ENCODE measurements at regions not wholly inside any gene's neighbourhood (a gene's known extent, or its start where the extent isn't known, plus 50 kb on each side); places are given as distances from the start of the nearest gene placed in this dataset.

DNA sequence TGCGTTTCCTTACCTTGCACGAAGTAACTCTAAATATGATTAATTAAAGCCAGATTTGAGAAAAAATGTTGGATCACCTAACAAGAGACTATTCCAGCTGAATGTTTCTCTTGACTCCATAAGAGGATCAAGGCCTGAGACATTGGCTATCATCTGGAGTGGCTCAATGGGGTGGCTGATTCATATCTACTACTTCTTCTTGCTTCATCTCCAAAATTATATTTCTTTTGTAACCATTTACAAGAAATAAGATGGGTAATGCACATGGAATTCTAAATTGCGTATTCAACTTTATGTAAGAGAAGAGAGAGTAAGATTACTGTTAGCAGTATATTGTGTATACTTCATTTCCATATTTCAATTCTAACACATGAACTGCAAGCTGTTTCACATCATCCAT is 819.0 kb upstream of the EYS start:
- BruUV-seq (replicated peaks) = no TSS peak
- POLR2A ChIA-PET (ENCODE audit: unreplicated experiment) = no interaction called here

DNA sequence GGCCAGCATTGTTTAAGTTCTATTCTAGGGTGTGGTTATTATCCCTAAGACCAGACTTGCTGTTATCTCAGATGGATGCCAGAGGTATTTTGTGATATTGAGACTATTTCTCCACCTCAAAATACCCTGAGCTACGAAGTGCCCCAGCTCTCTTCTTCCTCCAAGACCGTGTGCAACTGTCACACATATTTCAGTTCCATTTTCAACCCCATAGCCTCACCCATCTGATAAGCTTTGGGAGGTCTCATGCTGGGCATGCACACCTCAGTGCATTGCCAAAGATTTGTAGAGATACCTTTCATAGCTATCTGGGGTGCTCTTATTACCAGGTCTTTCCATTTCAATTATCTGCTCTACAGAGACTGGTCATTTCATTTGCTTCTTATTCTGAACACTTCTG is 815.8 kb upstream of the EYS start:
- Histone ChIP-seq H3K79me2 (ENCODE audit: low read depth) (no peaks in the 10 kb centered on the region), H3K9me3 (ENCODE audit: insufficient read depth, low read depth) (no peaks in the 10 kb centered on the region), H4K20me1 (ENCODE audit: insufficient read depth) (no peaks in the 10 kb centered on the region), H3K4me1 (replicated peaks; ENCODE audit: insufficient read depth) (no peaks in the 10 kb centered on the region), H3K27me3 (ENCODE audit: insufficient read depth, low read depth) (no peaks in the 10 kb centered on the region), H3K4me2 (no peak overlapping the region), H3K27ac (no peak overlapping the region), H3K4me3 (no peak overlapping the region), H3K9me2 (ENCODE audit: insufficient read depth) (no peaks in the 10 kb centered on the region), H2AFZ (no peak overlapping the region), H3F3A (ENCODE audit: insufficient read depth, low read depth) (no peaks in the 10 kb centered on the region), H3K36me3 (ENCODE audit: low read depth) (no peaks in the 10 kb centered on the region)
- intact Hi-C loops (cut with micrococcal nuclease; ENCODE audit: unreplicated experiment) = no loop called here
- BruUV-seq (replicated peaks) = no TSS peak
- ChIA-PET POLR2A (ENCODE audit: unreplicated experiment) (no interaction called here), CTCF (no interaction called here)
- no peak for DNase-seq
- TF ChIP-seq EZH2 (IDR thresholded peaks at IDR 0.05; ENCODE audit: low read depth) = no peak
- TF ChIP-seq, protein P1, sequence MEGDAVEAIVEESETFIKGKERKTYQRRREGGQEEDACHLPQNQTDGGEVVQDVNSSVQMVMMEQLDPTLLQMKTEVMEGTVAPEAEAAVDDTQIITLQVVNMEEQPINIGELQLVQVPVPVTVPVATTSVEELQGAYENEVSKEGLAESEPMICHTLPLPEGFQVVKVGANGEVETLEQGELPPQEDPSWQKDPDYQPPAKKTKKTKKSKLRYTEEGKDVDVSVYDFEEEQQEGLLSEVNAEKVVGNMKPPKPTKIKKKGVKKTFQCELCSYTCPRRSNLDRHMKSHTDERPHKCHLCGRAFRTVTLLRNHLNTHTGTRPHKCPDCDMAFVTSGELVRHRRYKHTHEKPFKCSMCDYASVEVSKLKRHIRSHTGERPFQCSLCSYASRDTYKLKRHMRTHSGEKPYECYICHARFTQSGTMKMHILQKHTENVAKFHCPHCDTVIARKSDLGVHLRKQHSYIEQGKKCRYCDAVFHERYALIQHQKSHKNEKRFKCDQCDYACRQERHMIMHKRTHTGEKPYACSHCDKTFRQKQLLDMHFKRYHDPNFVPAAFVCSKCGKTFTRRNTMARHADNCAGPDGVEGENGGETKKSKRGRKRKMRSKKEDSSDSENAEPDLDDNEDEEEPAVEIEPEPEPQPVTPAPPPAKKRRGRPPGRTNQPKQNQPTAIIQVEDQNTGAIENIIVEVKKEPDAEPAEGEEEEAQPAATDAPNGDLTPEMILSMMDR (conservative IDR thresholded peaks at IDR 0.05) = no peak

More for the DNA sequence above, 819.0 kb upstream of the EYS start:
- H3K4me3 ChIP-seq = no peak overlapping the region
- no peaks in the 10 kb centered on the region for H3K36me3 ChIP-seq (ENCODE audit: low read depth)
- TF ChIP-seq, protein P1 (conservative IDR thresholded peaks at IDR 0.05) = no peak
- no peak for TF ChIP-seq EZH2 (IDR thresholded peaks at IDR 0.05; ENCODE audit: low read depth)
- H3K4me1 ChIP-seq (replicated peaks; ENCODE audit: insufficient read depth) = no peaks in the 10 kb centered on the region
- no peak overlapping the region for H2AFZ ChIP-seq
- no peaks in the 10 kb centered on the region for H4K20me1 ChIP-seq (ENCODE audit: insufficient read depth)
- no peak overlapping the region for H3K27ac ChIP-seq
- no peaks in the 10 kb centered on the region for H3K9me3 ChIP-seq (ENCODE audit: insufficient read depth, low read depth)
- no peak overlapping the region for H3K4me2 ChIP-seq
- H3F3A ChIP-seq (ENCODE audit: insufficient read depth, low read depth) = no peaks in the 10 kb centered on the region
- no peaks in the 10 kb centered on the region for H3K27me3 ChIP-seq (ENCODE audit: insufficient read depth, low read depth)
- DNase-seq = no peak
- intact Hi-C loops (cut with micrococcal nuclease; ENCODE audit: unreplicated experiment) = no loop called here
- no peaks in the 10 kb centered on the region for H3K79me2 ChIP-seq (ENCODE audit: low read depth)
- no peaks in the 10 kb centered on the region for H3K9me2 ChIP-seq (ENCODE audit: insufficient read depth)
- CTCF ChIA-PET = no interaction called here

DNA sequence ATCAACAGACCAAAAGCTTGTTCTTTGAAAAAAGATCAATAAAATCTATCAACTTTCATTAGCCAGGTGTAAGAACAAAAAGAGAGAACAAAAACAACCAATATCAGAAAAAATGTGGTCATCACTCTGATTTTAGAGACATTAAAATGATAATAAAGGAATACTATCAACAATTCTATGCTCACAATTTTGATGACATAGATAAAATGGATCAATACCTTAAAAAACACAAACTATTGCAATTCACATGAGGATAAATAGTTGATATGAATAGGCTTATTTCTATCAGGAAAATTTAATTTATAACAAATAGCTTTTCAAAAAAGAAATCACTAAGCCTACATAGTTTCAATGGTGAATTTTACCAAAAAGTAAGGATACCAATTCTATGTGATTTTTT is 809.4 kb upstream of the EYS start:
- Histone ChIP-seq H3K4me3 (no peak overlapping the region), H3K36me3 (ENCODE audit: low read depth) (no peaks in the 10 kb centered on the region), H3F3A (ENCODE audit: insufficient read depth, low read depth) (no peaks in the 10 kb centered on the region), H3K4me2 (no peak overlapping the region), H3K79me2 (ENCODE audit: low read depth) (no peaks in the 10 kb centered on the region), H2AFZ (no peak overlapping the region), H4K20me1 (ENCODE audit: insufficient read depth) (no peaks in the 10 kb centered on the region), H3K27ac (no peak overlapping the region), H3K9me3 (ENCODE audit: insufficient read depth, low read depth) (no peaks in the 10 kb centered on the region), H3K27me3 (ENCODE audit: insufficient read depth, low read depth) (no peaks in the 10 kb centered on the region), H3K9me2 (ENCODE audit: insufficient read depth) (no peaks in the 10 kb centered on the region), H3K4me1 (replicated peaks; ENCODE audit: insufficient read depth) (no peaks in the 10 kb centered on the region)
- ChIA-PET CTCF (no interaction called here), POLR2A (ENCODE audit: unreplicated experiment) (no interaction called here)
- no TSS peak for BruUV-seq (replicated peaks)
- no peak for DNase-seq
- TF ChIP-seq EZH2 (IDR thresholded peaks at IDR 0.05; ENCODE audit: low read depth) = no peak
- TF ChIP-seq, protein P1 (conservative IDR thresholded peaks at IDR 0.05) = no peak
- intact Hi-C loops (cut with micrococcal nuclease; ENCODE audit: unreplicated experiment) = no loop called here

Data from PC-9 (cell line).